Omental fat pad (tissue), 3 donors: ENCODE measurements at regions not wholly inside any gene's neighbourhood (a gene's known extent, or its start where the extent isn't known, plus 50 kb on each side); places are given as distances from the start of the nearest gene placed in this dataset.

Experiments used
- ATAC-seq: fragments of 150-250 bp; one replicate; pipeline ENCODE4 v1.9.1; 2016; ENCODE audit warnings: mild to moderate bottlenecking, moderate library complexity; ENCODE audit not compliant: low FRiP score
- DNase-seq: peaks from one replicate; pipeline ENCODE4 v3.0.0-alpha.2; 2019; ENCODE audit warnings: low spot score
- CTCF ChIP-seq, 3 donors: fragments of 450-650 bp; IDR thresholded peaks; one replicate each; pipeline ENCODE4 v1.5.1; 2016 to 2017; ENCODE audit warnings: antibody characterized with exemption in 3 of 3, mild to moderate bottlenecking in 3 of 3, moderate library complexity in 2 of 3

- ATAC-seq (no peak), DNase-seq (no peak)
- no peak for TF ChIP-seq CTCF (IDR thresholded peaks at IDR 0.05)
Observed at GRCh38 chr21:38884440-38884839, 78.7 kb downstream of the ETS2 start.

DNA sequence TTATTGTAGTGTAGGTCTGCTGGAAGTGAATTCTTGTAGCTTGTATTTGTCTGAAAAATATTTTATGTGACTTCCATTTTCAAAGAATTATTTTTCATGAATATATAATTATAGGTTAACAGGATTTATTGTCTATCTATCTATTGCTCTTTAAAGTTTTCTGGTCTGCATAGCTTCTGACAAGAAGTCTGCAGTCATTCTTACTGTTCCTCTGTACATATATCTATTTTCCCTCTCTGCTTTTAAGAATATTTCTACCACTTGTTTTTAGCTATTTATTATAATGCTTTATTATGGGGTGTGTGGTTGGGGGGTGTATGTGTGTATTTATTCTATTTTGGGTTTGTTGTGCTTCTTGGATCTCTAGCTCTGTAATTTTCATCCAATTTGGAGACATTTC lies 77.4 kb downstream of the ETS2 start:
- DNase-seq (no peak), ATAC-seq (no peak)
- no peak for TF ChIP-seq CTCF (IDR thresholded peaks at IDR 0.05)

GRCh38 chr21:38881131-38881530 lies 75.4 kb downstream of the ETS2 start:
- DNase-seq (no peak), ATAC-seq (no peak)
- TF ChIP-seq CTCF (IDR thresholded peaks at IDR 0.05): no peak

- no peak for TF ChIP-seq CTCF (IDR thresholded peaks at IDR 0.05)
- no peak for ATAC-seq
Observed at GRCh38 chr21:38880577-38880966, 74.8 kb downstream of the ETS2 start.

GRCh38 chr21:38879912-38880576 lies 74.3 kb downstream of the ETS2 start:
- DNase-seq: no peak
- no peak for TF ChIP-seq CTCF (IDR thresholded peaks at IDR 0.05)
- no peak for ATAC-seq

More at GRCh38 chr21:38880577-38880966, 74.8 kb downstream of the ETS2 start:
- DNase-seq: no peak

DNA sequence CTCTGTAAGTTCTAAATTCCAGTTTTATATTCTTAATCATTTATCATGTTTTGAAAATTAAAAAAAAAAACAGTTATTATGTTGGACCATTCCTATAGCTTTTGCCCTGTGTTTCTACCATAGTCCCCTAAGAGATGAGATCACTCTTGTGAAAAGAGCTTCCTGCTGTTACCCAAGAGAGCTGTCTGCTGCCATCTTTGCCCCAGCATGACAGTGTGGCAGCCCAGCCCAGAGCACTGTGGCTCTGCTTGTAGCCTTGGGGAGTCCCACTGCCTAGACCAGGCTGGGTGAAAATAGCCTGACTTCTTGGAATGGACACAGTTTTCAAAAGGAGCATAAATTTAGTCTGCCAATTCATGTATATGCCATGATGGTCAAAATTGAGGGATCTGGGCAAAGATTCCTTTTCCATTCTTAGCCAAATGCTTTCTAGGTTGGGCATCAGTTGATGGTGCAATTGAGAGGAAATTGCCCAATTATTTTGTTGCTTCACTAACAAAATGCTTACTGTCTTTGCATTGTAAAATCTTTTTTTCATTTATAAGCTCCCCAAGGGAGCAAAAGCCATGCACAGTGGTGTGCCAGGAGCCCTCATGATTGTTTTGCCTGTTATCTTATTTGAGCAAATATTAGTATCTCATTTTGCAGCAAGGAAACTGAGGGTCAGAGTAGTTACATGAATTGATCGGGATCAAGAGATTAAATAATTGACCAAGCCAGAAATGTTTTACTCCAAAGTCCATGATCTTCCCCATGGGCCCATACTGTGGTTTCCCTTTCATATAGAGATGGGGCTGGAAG lies 72.8 kb downstream of the ETS2 start:
- ATAC-seq: no peak
- no peak for TF ChIP-seq CTCF (IDR thresholded peaks at IDR 0.05)
- no peak for DNase-seq
